Mucosa of rectum (tissue), 2 donors: ENCODE measurements at regions not wholly inside any gene's neighbourhood (a gene's known extent, or its start where the extent isn't known, plus 50 kb on each side); places are given as distances from the start of the nearest gene placed in this dataset.

Source experiments
- H3K27ac ChIP-seq, 2 donors: one replicate each; pipeline ENCODE4 v1.7.0; 2013; ENCODE audit warnings: inconsistent platforms in 2 of 2, low read depth in 2 of 2, low read length in 2 of 2
- H3K27me3 ChIP-seq, 2 donors: one replicate each; pipeline ENCODE4 v1.7.0; 2013; ENCODE audit warnings: low read length in 2 of 2; ENCODE audit not compliant: control insufficient read depth in 2 of 2, insufficient read depth in 2 of 2
- H3K36me3 ChIP-seq, 2 donors: one replicate each; pipeline ENCODE4 v1.7.0; 2013; ENCODE audit warnings: low read length in 2 of 2; ENCODE audit not compliant: control insufficient read depth in 2 of 2, insufficient read depth in 2 of 2
- H3K4me1 ChIP-seq, 2 donors: one replicate each; pipeline ENCODE4 v1.7.0; 2013; ENCODE audit warnings: low read length in 2 of 2, mild to moderate bottlenecking in 1 of 2; ENCODE audit not compliant: control insufficient read depth in 2 of 2, insufficient read depth in 2 of 2
- H3K4me3 ChIP-seq, 2 donors: one replicate each; pipeline ENCODE4 v1.7.0; 2013; ENCODE audit warnings: low read length in 2 of 2
- H3K9ac ChIP-seq, 2 donors: one replicate each; pipeline ENCODE4 v1.7.0; 2013; ENCODE audit warnings: low read length in 2 of 2, low read depth in 1 of 2, mild to moderate bottlenecking in 1 of 2
- H3K9me3 ChIP-seq, 2 donors: one replicate each; pipeline ENCODE4 v1.7.0; 2013; ENCODE audit warnings: low read length in 2 of 2; ENCODE audit not compliant: control insufficient read depth in 2 of 2
- donor health status: healthy.
- donor health status: Normal muscosa, but diverticular disease.

GRCh38 chr7:23956772-23957576 lies 247.0 kb downstream of the STK31 start:
- no peaks in the 10 kb centered on the region for H3K9me3 ChIP-seq
- H3K4me1 ChIP-seq = no peaks in the 10 kb centered on the region
- H3K27ac ChIP-seq = no peak overlapping the region
- no peaks in the 10 kb centered on the region for H3K27me3 ChIP-seq
- no peak overlapping the region for H3K9ac ChIP-seq
- no peaks in the 10 kb centered on the region for H3K36me3 ChIP-seq
- H3K4me3 ChIP-seq = no peak overlapping the region

GRCh38 chr7:23959821-23960220 lies 249.8 kb downstream of the STK31 start:
- Histone ChIP-seq H3K9ac (no peak overlapping the region), H3K27me3 (no peaks in the 10 kb centered on the region), H3K4me3 (no peak overlapping the region), H3K36me3 (no peaks in the 10 kb centered on the region), H3K27ac (no peak overlapping the region), H3K9me3 (no peaks in the 10 kb centered on the region), H3K4me1 (no peaks in the 10 kb centered on the region)

DNA sequence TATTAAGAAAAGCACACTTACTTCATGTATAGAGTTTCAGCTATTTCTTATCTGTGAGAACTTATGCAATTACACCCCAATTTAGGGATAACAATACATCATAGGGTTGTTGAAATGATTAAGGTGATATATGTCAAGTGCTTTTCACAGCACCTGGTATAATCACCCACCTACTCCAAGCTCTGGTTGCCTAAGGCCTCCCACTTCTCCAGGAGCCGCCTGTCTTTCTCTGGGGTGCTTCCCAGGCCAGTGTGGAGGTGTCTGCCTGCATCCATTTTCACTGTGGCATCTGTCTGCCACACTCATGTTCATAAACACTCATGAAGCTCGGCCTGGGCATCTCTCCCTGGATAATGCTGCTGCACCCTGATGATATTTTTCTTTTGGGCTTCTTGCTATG lies 250.3 kb downstream of the STK31 start:
- H3K9me3 ChIP-seq = no peaks in the 10 kb centered on the region
- no peak overlapping the region for H3K4me3 ChIP-seq
- H3K9ac ChIP-seq = no peak overlapping the region
- H3K36me3 ChIP-seq = no peaks in the 10 kb centered on the region
- H3K4me1 ChIP-seq = no peaks in the 10 kb centered on the region
- no peaks in the 10 kb centered on the region for H3K27me3 ChIP-seq
- no peak overlapping the region for H3K27ac ChIP-seq

- Histone ChIP-seq H3K9ac (no peak overlapping the region), H3K4me3 (no peak overlapping the region), H3K9me3 (no peaks in the 10 kb centered on the region), H3K27me3 (no peaks in the 10 kb centered on the region), H3K36me3 (no peaks in the 10 kb centered on the region), H3K27ac (no peak overlapping the region), H3K4me1 (no peaks in the 10 kb centered on the region)
Measured at GRCh38 chr7:23963461-23964165, 253.6 kb downstream of the STK31 start.

GRCh38 chr7:23964715-23965114 lies 254.7 kb downstream of the STK31 start:
- no peaks in the 10 kb centered on the region for H3K27me3 ChIP-seq
- H3K9me3 ChIP-seq = no peaks in the 10 kb centered on the region
- H3K4me1 ChIP-seq = peaks cover 0 to 4% of the 10 kb centered on the region in 2 donors
- H3K36me3 ChIP-seq = no peaks in the 10 kb centered on the region
- no peak overlapping the region for H3K9ac ChIP-seq
- no peak overlapping the region for H3K27ac ChIP-seq
- no peak overlapping the region for H3K4me3 ChIP-seq

DNA sequence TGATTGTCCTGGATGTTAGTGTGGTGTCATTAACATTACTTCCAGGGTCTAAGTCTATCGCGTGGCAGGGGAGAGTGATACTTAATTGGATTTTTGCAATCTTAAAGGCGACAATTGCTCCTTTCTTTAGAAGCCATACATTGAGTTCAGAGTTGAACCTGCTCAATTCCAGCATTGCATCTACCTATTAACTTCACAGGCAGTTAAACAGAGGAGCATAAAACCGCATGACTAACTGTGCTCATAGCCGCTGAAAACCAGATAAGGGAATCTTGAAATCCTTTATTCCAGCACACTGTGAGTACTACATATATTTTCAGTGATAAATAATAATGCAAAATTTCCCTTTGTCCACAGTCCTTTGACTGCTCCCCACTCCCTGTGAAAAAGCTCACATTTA lies 255.3 kb downstream of the STK31 start:
- peaks cover 0 to 4% of the 10 kb centered on the region in 2 donors for H3K4me1 ChIP-seq
- H3K27me3 ChIP-seq = no peaks in the 10 kb centered on the region
- H3K27ac ChIP-seq = no peak overlapping the region
- no peak overlapping the region for H3K4me3 ChIP-seq
- H3K9me3 ChIP-seq = no peaks in the 10 kb centered on the region
- H3K36me3 ChIP-seq = no peaks in the 10 kb centered on the region
- no peak overlapping the region for H3K9ac ChIP-seq

GRCh38 chr7:23966941-23967340 lies 256.9 kb downstream of the STK31 start:
- H3K27ac ChIP-seq = no peak overlapping the region
- no peak overlapping the region for H3K4me3 ChIP-seq
- no peaks in the 10 kb centered on the region for H3K27me3 ChIP-seq
- peaks cover 0 to 4% of the 10 kb centered on the region in 2 donors for H3K4me1 ChIP-seq
- no peaks in the 10 kb centered on the region for H3K9me3 ChIP-seq
- no peaks in the 10 kb centered on the region for H3K36me3 ChIP-seq
- no peak overlapping the region for H3K9ac ChIP-seq

DNA sequence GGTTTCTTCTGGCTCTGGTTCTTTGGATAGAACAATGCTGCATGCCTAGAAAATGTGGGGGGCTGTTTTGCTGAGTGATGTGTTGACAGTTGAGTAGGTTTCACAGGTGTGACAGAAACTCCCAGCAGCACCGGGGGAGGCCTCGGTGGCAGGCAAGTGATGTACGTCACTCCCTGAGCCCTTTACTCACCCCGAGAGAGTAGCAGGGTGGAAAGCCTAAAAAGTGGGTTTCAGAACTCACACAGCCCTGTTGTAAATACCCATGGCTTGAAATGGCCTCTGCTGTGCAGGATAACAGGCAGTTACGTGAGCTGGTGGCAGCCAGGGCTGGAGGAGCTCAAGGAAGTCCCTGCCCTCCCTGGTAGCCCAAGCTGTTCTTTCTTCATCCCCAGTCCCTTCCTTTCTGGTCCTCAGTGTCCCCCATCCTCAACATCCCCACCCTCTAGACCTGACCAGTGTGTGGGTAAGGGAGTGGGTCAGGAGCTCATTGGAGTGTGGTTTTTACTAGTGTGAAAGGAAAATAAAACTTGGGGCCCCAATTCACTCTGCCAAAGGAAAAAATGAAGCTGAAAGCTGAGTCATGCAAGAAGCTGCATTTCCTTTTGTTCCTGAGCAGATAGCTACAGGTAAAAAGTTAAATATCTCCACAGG lies 258.1 kb downstream of the STK31 start:
- Histone ChIP-seq H3K9me3 (no peaks in the 10 kb centered on the region), H3K27me3 (no peaks in the 10 kb centered on the region), H3K36me3 (no peaks in the 10 kb centered on the region), H3K9ac (no peak overlapping the region), H3K4me3 (no peak overlapping the region), H3K27ac (no peak overlapping the region), H3K4me1 (peaks cover 0 to 4% of the 10 kb centered on the region in 2 donors)

DNA sequence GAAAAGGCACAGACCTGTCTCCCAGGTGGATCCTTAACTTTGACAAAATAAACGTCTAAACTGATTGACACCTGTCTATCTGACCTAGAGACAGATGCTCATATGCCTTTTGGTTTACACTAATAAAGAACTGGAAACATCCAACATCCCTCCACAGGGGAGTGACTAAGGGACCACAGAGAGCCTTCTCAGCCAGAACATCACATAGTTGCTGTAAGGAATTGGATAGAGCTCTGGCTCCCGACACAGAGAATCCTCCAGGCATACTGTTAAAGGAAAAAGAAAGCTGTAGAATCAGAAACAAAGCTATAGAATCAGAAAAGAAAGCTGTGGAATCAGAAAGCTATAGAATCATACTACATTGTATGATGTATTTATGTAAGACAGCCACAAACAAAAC lies 258.8 kb downstream of the STK31 start:
- Histone ChIP-seq H3K27ac (no peak overlapping the region), H3K4me3 (no peak overlapping the region), H3K4me1 (peaks cover 0 to 4% of the 10 kb centered on the region in 2 donors), H3K27me3 (no peaks in the 10 kb centered on the region), H3K9me3 (no peaks in the 10 kb centered on the region), H3K36me3 (no peaks in the 10 kb centered on the region), H3K9ac (no peak overlapping the region)

GRCh38 chr7:23969443-23969842 lies 259.4 kb downstream of the STK31 start:
- Histone ChIP-seq H3K4me3 (no peak overlapping the region), H3K4me1 (peaks cover 0 to 4% of the 10 kb centered on the region in 2 donors), H3K9ac (no peak overlapping the region), H3K9me3 (no peaks in the 10 kb centered on the region), H3K27ac (no peak overlapping the region), H3K27me3 (no peaks in the 10 kb centered on the region), H3K36me3 (no peaks in the 10 kb centered on the region)
